Coronary artery (tissue), 2 donors: ENCODE measurements at regions not wholly inside any gene's neighbourhood (a gene's known extent, or its start where the extent isn't known, plus 50 kb on each side); places are given as distances from the start of the nearest gene placed in this dataset.
"Not testable (repeated sequence)": the region's sequence is repeated elsewhere in the genome, so short reads cannot be mapped to it uniquely, and the experiment has no call there.

Experiments
- DNase-seq: peaks from one replicate; pipeline ENCODE4 v3.0.0-alpha.2; 2017; ENCODE audit warnings: low spot score
- H3K27ac ChIP-seq, 2 donors: fragments of 200-600 bp; sonication (generic); one replicate each; pipeline ENCODE4 v1.5.1; 2016 to 2019
- H3K4me3 ChIP-seq: fragments of 200-600 bp; sonication (generic); 2 replicates; pipeline ENCODE4 v1.5.1; 2016; ENCODE audit warnings: mild to moderate bottlenecking, moderate library complexity
- CTCF ChIP-seq: fragments of 200-600 bp; sonication (generic); IDR thresholded peaks from one replicate; pipeline ENCODE4 v1.5.1; 2019; ENCODE audit warnings: antibody characterized with exemption

GRCh38 chr12:31804185-31804504 is 75.3 kb upstream of the AMN1 start:
- no peak overlapping the region for H3K4me3 ChIP-seq
- no peak overlapping the region for H3K27ac ChIP-seq
- no peak for TF ChIP-seq CTCF
- no peak for DNase-seq

DNA sequence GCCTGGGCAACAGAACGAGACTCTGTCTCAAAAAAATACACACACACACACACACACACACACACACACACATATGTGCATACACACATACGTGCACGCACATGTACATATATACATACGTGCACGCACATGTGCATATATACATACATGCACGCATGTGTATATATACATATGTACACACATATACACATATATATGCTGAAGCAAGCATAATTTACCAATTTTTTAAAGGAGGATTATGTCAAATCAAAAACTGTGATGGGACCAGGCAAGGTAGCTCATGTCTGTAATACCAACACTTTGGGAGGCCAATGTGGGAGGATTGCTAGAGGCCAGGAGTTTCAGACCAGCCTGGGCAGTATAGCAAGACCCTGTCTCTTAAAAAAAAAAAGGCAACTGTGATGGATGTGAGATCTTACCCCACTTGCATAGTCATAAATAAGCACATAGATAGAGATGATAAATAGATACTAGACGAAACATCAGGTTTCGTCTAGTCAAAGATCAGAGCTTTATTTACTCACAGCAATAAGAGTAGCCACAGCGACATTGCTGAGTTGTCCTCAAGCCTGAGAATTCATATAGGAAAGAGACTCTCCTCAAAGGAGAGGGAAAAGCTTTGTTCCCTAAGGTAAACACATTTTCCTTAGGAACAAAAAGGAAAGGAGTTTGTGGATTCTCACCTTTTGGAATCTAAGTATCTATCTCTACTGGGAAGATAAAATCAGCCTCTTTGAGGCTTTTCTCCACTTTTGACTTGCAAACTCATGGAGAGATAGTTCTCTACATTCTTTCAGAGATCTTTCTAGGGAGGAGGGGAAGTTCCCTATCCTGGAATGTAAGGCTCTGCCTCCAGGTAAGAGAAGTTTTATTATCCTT is 74.7 kb upstream of the AMN1 start:
- no peak overlapping the region for H3K27ac ChIP-seq
- H3K4me3 ChIP-seq: no peak overlapping the region
- TF ChIP-seq CTCF: no peak
- DNase-seq: no peak

DNA sequence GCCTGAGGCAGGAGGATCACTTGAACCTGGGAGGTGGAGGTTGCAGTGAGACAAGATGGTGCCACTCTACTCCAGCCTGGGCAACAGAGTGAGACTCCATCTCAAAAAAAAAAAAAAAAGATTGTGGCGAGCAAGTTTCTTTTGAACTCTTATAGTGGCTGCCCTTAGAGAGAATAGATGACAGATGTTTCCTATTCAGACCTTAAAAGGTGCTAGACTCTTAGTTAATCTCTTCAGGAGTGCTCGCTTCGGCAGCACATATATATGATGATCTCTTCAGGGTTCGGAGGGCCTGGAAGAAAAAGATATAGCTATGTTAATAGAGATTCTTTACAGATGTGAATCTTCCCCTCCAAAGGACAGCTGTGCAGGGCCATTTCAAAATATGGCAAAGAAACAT is 73.1 kb upstream of the AMN1 start:
- TF ChIP-seq CTCF: no peak
- no peak for DNase-seq
- no peak overlapping the region for H3K27ac ChIP-seq
- H3K4me3 ChIP-seq: no peak overlapping the region

GRCh38 chr12:31797230-31797872 is 68.5 kb upstream of the AMN1 start:
- Histone ChIP-seq H3K4me3 (no peak overlapping the region), H3K27ac (no peak overlapping the region)
- no peak for TF ChIP-seq CTCF
- DNase-seq: no peak

- DNase-seq: no peak
- no peak for TF ChIP-seq CTCF
- no peak overlapping the region for H3K4me3 ChIP-seq
- H3K27ac ChIP-seq: no peak overlapping the region
Measured at GRCh38 chr12:31796270-31796951, 67.6 kb upstream of the AMN1 start.

GRCh38 chr12:31794745-31795144 is 65.9 kb upstream of the AMN1 start:
- no peak overlapping the region for H3K4me3 ChIP-seq
- no peak overlapping the region for H3K27ac ChIP-seq
- no peak for DNase-seq
- TF ChIP-seq CTCF: no peak

DNA sequence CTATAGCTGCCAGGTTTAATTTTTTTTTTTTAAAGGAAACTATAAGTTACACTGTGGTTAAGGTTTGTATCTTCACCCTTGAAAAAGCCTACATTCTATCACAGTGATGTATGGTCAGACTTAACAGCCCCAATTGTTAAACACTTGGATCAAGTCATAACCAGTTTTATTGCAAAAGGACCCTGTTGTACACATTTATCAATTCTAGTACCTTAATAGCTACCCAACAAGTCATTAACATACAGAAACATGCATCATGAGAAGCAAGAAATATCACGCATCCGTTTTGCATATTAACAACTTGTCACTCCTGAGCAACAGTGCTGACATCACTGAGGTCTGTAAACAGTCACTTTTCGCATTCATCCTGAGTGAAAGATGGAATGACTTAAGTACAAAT is 62.4 kb upstream of the AMN1 start:
- DNase-seq, H3K4me3 ChIP-seq, H3K27ac ChIP-seq: not testable (repeated sequence)
